ENCODE measurements at regions not wholly inside any gene's neighbourhood (a gene's known extent, or its start where the extent isn't known, plus 50 kb on each side); places are given as distances from the start of the nearest gene placed in this dataset.

DNA sequence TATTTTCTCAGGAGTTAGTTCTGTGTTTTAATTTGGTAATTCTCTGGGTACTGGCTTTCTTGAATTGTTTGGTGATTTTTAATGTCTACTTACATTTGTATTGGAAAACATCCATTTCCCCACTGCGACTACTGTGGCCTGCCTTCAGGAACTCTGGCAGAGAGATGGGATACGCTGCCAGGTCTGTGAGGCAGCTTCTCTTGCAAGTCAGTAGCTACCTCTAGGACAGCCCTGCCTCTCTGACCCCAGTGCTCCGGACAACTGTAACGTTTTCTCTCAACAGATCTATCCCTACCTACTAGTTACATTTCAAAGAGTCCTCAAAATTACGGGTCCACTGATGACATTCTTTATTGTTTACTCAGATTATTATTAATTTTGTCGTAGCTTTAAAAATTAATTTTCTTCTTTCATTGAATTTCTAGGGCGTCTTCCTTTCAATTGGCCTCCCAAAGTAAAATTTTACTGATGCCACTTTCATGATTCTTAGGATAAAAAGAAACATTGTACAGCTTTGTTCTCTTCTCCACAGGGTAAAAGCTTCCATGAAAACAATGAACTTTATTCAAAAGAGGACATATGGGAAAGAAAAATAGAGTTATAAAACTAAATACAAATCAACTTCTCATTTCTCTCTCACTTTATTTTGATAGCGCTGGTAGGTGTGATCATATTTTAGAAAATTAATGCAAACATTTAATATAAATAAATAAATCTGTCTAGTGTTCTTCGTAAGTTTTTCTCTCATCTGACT lies 123.2 kb upstream of the GOLGA8J start:
- TF ChIP-seq CTCF (IDR thresholded peaks at IDR 0.05; ENCODE audit: low read depth, low read length) = no peak

DNA sequence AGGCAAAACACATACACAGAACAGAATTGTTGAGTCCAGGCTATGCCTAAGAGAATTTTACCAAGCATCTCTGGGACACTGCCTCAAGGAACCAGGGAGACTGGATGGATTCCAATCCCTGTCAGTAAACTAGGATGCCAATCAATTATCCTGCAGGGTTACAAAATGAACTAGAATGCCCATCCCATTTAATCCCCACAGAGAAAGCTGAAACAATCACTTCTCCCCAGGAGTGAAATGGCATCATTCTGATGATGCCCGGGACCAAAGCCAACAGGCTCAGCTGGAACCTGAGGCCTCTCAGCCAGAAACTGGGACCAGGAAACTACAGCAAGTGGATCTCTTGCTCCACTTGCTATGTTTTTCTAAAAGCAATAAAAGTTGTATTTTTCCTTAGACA lies 130.0 kb upstream of the TJP1 start:
- DNase-seq (ENCODE audit: low read depth, low spot score) = peak; percentile 56
- no peak overlapping the region for H3K4me3 ChIP-seq (ENCODE audit: low read depth, low read length)
- TF ChIP-seq CTCF (IDR thresholded peaks at IDR 0.05; ENCODE audit: low read depth, low read length) = no peak
- in situ Hi-C loops (cut with HindIII; ENCODE audit: low sequenced_read_pairs) = no loop called here

More for the DNA sequence above, 123.2 kb upstream of the GOLGA8J start:
- in situ Hi-C loops (cut with HindIII; ENCODE audit: low sequenced_read_pairs) = no loop called here
- no peak overlapping the region for H3K4me3 ChIP-seq (ENCODE audit: low read depth, low read length)
- DNase-seq (ENCODE audit: low read depth, low spot score) = no peak

DNA sequence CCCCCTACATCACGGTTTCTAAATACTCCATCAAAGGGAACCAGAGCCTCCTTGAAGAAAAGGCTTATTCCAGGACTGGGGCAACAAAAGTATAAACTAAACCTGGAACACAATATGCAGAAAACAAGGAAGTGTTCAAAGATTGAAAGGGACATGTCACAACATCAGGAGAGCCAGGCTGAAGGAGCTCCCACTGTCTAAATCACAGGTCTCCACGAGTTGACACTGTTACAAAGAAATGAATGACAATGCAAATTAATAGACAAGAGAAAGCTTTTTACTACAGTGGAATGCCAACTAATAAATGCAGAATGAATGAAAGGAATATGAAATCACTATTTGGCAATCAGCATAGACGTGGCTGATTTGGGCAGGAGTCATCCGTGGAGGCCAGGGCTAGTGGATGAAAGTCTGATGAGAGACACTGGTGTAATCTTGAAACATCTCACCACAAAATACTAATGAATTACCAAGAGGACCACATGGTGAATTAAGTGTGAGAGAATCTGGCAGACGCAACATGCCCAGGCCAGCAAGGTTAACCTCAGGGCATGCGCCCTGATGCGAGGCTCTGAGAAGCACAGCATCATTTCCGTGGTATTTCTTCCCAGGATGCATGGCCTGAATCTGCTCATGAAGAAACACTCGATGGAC lies 123.8 kb upstream of the TJP1 start:
- no peak for DNase-seq (ENCODE audit: low read depth, low spot score)
- in situ Hi-C loops (cut with HindIII; ENCODE audit: low sequenced_read_pairs) = no loop called here
- no peak overlapping the region for H3K4me3 ChIP-seq (ENCODE audit: low read depth, low read length)
- no peak for TF ChIP-seq CTCF (IDR thresholded peaks at IDR 0.05; ENCODE audit: low read depth, low read length)

- no peak for TF ChIP-seq CTCF (IDR thresholded peaks at IDR 0.05; ENCODE audit: low read depth, low read length)
- in situ Hi-C loops (cut with HindIII; ENCODE audit: low sequenced_read_pairs) = no loop called here
- no peak overlapping the region for H3K4me3 ChIP-seq (ENCODE audit: low read depth, low read length)
- no peak for DNase-seq (ENCODE audit: low read depth, low spot score)
Measured at GRCh38 chr15:29944925-29945324, 122.7 kb upstream of the TJP1 start.

- no peak for TF ChIP-seq CTCF (IDR thresholded peaks at IDR 0.05; ENCODE audit: low read depth, low read length)
- in situ Hi-C loops (cut with HindIII; ENCODE audit: low sequenced_read_pairs) = no loop called here
Measured at GRCh38 chr15:29942548-29942947, 120.3 kb upstream of the TJP1 start.

DNA sequence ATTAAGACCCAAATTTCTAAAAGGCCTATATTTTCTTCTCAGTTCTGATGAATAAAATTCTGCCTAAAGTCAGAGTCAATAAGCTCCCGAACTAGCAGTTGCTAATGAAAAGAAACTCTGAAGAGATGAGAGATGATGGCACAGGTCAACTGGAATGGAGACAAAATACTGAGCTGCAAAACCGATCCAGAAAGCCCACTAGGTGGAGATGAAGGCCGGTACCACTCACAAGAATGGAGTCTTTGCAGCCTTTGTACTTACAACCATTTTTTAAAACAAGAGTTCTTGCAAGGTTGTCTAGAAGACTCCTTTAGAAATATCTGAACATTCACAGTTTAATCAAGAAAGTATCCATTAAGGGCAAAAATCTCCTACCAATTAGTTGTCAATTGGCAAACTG lies 119.9 kb upstream of the TJP1 start:
- no peak overlapping the region for H3K4me3 ChIP-seq (ENCODE audit: low read depth, low read length)
- TF ChIP-seq CTCF (IDR thresholded peaks at IDR 0.05; ENCODE audit: low read depth, low read length) = peak; percentile 51
- no peak for DNase-seq (ENCODE audit: low read depth, low spot score)
- in situ Hi-C loops (cut with HindIII; ENCODE audit: low sequenced_read_pairs) = no loop called here

More at GRCh38 chr15:29942548-29942947, 120.3 kb upstream of the TJP1 start:
- no peak overlapping the region for H3K4me3 ChIP-seq (ENCODE audit: low read depth, low read length)
- DNase-seq (ENCODE audit: low read depth, low spot score) = no peak

All from astrocyte of the spinal cord (primary cell).